MM.1S (cell line): ENCODE measurements at regions not wholly inside any gene's neighbourhood (a gene's known extent, or its start where the extent isn't known, plus 50 kb on each side); places are given as distances from the start of the nearest gene placed in this dataset.

ENCODE experiments used
- CTCF ChIP-seq: fragments of 300-600 bp; sonication (generic); IDR thresholded peaks from 2 replicates; pipeline ENCODE4 v1.5.1; 2016; ENCODE audit warnings: antibody characterized with exemption, low read length, mixed read lengths
- EZH2phosphoT487 ChIP-seq: fragments of 300-600 bp; sonication (generic); IDR thresholded peaks from 2 replicates; pipeline ENCODE4 v1.6.1; 2018; ENCODE audit warnings: antibody characterized with exemption, low read length

- TF ChIP-seq EZH2phosphoT487: no peak
- TF ChIP-seq CTCF: no peak
Observed at GRCh38 chr10:78222096-78222790, 188.6 kb downstream of the RPS24 start.
